ENCODE measurements at regions not wholly inside any gene's neighbourhood (a gene's known extent, or its start where the extent isn't known, plus 50 kb on each side); places are given as distances from the start of the nearest gene placed in this dataset.

- H3K9ac ChIP-seq: peak overlapping the region; percentile 88
- H3K4me3 ChIP-seq (ENCODE audit: low read depth, low read length): peak overlapping the region; percentile 70
- peak; percentile 9 for TF ChIP-seq CTCF (IDR thresholded peaks at IDR 0.05)
- peak overlapping the region; percentile 44 for H2AFZ ChIP-seq
- H3K79me2 ChIP-seq: peaks cover 21% of the 10 kb centered on the region
- H3K4me1 ChIP-seq: peaks cover 61% of the 10 kb centered on the region
- H3K36me3 ChIP-seq (ENCODE audit: control insufficient read depth, insufficient read depth, low read length): no peaks in the 10 kb centered on the region
- H3K4me2 ChIP-seq (ENCODE audit: low read length): peak overlapping the region; percentile 93
- H3K9me3 ChIP-seq (ENCODE audit: control insufficient read depth, low read length): no peaks in the 10 kb centered on the region
- H3K27ac ChIP-seq: peak overlapping the region; percentile 100
- H3K27me3 ChIP-seq (ENCODE audit: control insufficient read depth, insufficient read depth, low read length): no peaks in the 10 kb centered on the region
Observed at GRCh38 chr14:73785834-73786635, 65.6 kb upstream of the PTGR2 start.

GRCh38 chr14:73785336-73785833 is 66.2 kb upstream of the PTGR2 start:
- Histone ChIP-seq H3K79me2 (peaks cover 28% of the 10 kb centered on the region), H3K27ac (peak overlapping the region; percentile 100), H3K4me3 (ENCODE audit: low read depth, low read length) (peak overlapping the region; percentile 70), H3K27me3 (ENCODE audit: control insufficient read depth, insufficient read depth, low read length) (no peaks in the 10 kb centered on the region), H2AFZ (no peak overlapping the region), H3K36me3 (ENCODE audit: control insufficient read depth, insufficient read depth, low read length) (no peaks in the 10 kb centered on the region), H3K4me2 (ENCODE audit: low read length) (peak overlapping the region; percentile 93), H3K9me3 (ENCODE audit: control insufficient read depth, low read length) (no peaks in the 10 kb centered on the region), H3K9ac (no peak overlapping the region), H3K4me1 (peaks cover 60% of the 10 kb centered on the region)
- no peak for TF ChIP-seq CTCF (IDR thresholded peaks at IDR 0.05)

GRCh38 chr14:73784988-73785313 is 66.7 kb upstream of the PTGR2 start:
- Histone ChIP-seq H3K9me3 (ENCODE audit: control insufficient read depth, low read length) (no peaks in the 10 kb centered on the region), H3K27me3 (ENCODE audit: control insufficient read depth, insufficient read depth, low read length) (no peaks in the 10 kb centered on the region), H3K4me1 (peaks cover 59% of the 10 kb centered on the region), H3K9ac (no peak overlapping the region), H3K79me2 (peaks cover 32% of the 10 kb centered on the region), H3K27ac (peak overlapping the region; percentile 100), H3K4me2 (ENCODE audit: low read length) (peak overlapping the region; percentile 93), H3K36me3 (ENCODE audit: control insufficient read depth, insufficient read depth, low read length) (no peaks in the 10 kb centered on the region), H3K4me3 (ENCODE audit: low read depth, low read length) (peak overlapping the region; percentile 70), H2AFZ (no peak overlapping the region)
- no peak for TF ChIP-seq CTCF (IDR thresholded peaks at IDR 0.05)

GRCh38 chr14:73784181-73784987 is 67.2 kb upstream of the PTGR2 start:
- Histone ChIP-seq H3K9ac (no peak overlapping the region), H3K9me3 (ENCODE audit: control insufficient read depth, low read length) (no peaks in the 10 kb centered on the region), H3K4me1 (peaks cover 53% of the 10 kb centered on the region), H3K79me2 (peaks cover 35% of the 10 kb centered on the region), H2AFZ (no peak overlapping the region), H3K27me3 (ENCODE audit: control insufficient read depth, insufficient read depth, low read length) (no peaks in the 10 kb centered on the region), H3K4me3 (ENCODE audit: low read depth, low read length) (peak overlapping the region; percentile 70), H3K27ac (peak overlapping the region; percentile 100), H3K4me2 (ENCODE audit: low read length) (peak overlapping the region; percentile 93), H3K36me3 (ENCODE audit: control insufficient read depth, insufficient read depth, low read length) (no peaks in the 10 kb centered on the region)
- no peak for TF ChIP-seq CTCF (IDR thresholded peaks at IDR 0.05)
